Neural cell (in vitro differentiated cells): ENCODE measurements at regions not wholly inside any gene's neighbourhood (a gene's known extent, or its start where the extent isn't known, plus 50 kb on each side); places are given as distances from the start of the nearest gene placed in this dataset.

Experiments used
- H2AFZ ChIP-seq: fragments of 200-600, 300-800 bp; sonication (generic), shearing (Covaris generic); 2 replicates; pipeline ENCODE4 v1.6.0; 2014; ENCODE audit warnings: low read depth, mild to moderate bottlenecking, antibody characterized with exemption, low read length, moderate library complexity
- H3F3A ChIP-seq: fragments of 200-600 bp; shearing (Covaris generic); 2 replicates; pipeline ENCODE4 v1.6.1; 2016; ENCODE audit warnings: mild to moderate bottlenecking, moderate library complexity, mixed read lengths, antibody characterized with exemption, low read length; ENCODE audit not compliant: insufficient read depth, poor library complexity, severe bottlenecking
- H3K27ac ChIP-seq: fragments of 200-600, 300-800 bp; sonication (generic), shearing (Covaris generic); 2 replicates; pipeline ENCODE4 v1.5.1; 2014; ENCODE audit warnings: mild to moderate bottlenecking, low read length, moderate library complexity
- H3K27me3 ChIP-seq: fragments of 300-800, 200-600 bp; sonication (generic), shearing (Covaris generic); 2 replicates; pipeline ENCODE4 v1.6.0; 2014; ENCODE audit warnings: mild to moderate bottlenecking, low read depth, low read length, moderate library complexity; ENCODE audit not compliant: insufficient read depth
- H3K36me3 ChIP-seq: fragments of 300-800, 200-600 bp; sonication (generic), shearing (Covaris generic); 2 replicates; pipeline ENCODE4 v1.5.1; 2014; ENCODE audit warnings: mild to moderate bottlenecking, antibody characterized with exemption, low read length, moderate library complexity; ENCODE audit not compliant: insufficient read depth
- H3K4me2 ChIP-seq: fragments of 300-800, 200-600 bp; sonication (generic), shearing (Covaris generic); 2 replicates; pipeline ENCODE4 v1.6.0; 2014; ENCODE audit warnings: mild to moderate bottlenecking, low read length
- H3K4me3 ChIP-seq: fragments of 300-800, 200-600 bp; sonication (generic), shearing (Covaris generic); 2 replicates; pipeline ENCODE4 v1.5.1; 2014; ENCODE audit warnings: mild to moderate bottlenecking, low read length, moderate library complexity
- H3K79me2 ChIP-seq: fragments of 200-600 bp; shearing (Covaris generic); replicated peaks from 2 replicates; pipeline ENCODE4 v1.6.0; 2014; ENCODE audit warnings: mild to moderate bottlenecking, low read length, moderate library complexity; ENCODE audit not compliant: insufficient read depth
- H3K9ac ChIP-seq: fragments of 300-800, 200-600 bp; sonication (generic), shearing (Covaris generic); 2 replicates; pipeline ENCODE4 v1.6.1; 2016; ENCODE audit warnings: mild to moderate bottlenecking, low read length, mixed read lengths
- H3K9me2 ChIP-seq: fragments of 200-600 bp; shearing (Covaris generic); 2 replicates; pipeline ENCODE4 v1.6.1; 2016; ENCODE audit warnings: mild to moderate bottlenecking, low read length, mixed read lengths; ENCODE audit not compliant: insufficient read depth
- H3K9me3 ChIP-seq: fragments of 200-600, 300-800 bp; sonication (generic), shearing (Covaris generic); 2 replicates; pipeline ENCODE4 v1.6.1; 2016; ENCODE audit warnings: mild to moderate bottlenecking, mixed run types, low read length, moderate library complexity, mixed read lengths
- H4K20me1 ChIP-seq: fragments of 200-600 bp; shearing (Covaris generic); 2 replicates; pipeline ENCODE4 v1.6.1; 2016; ENCODE audit warnings: mild to moderate bottlenecking, mixed run types; ENCODE audit not compliant: insufficient read depth
- CTCF ChIP-seq: fragments of 450-650 bp; IDR thresholded peaks from 2 replicates; pipeline ENCODE4 v1.5.1; 2014; ENCODE audit warnings: antibody characterized with exemption, mild to moderate bottlenecking, moderate library complexity; ENCODE audit not compliant: poor library complexity, severe bottlenecking
- EP300 ChIP-seq: fragments of 450-650 bp; conservative IDR thresholded peaks from 2 replicates; pipeline ENCODE4 v1.6.1; 2014; ENCODE audit warnings: antibody characterized with exemption, mild to moderate bottlenecking, moderate library complexity; ENCODE audit not compliant: poor library complexity, severe bottlenecking
- EZH2 ChIP-seq: fragments of 200-600, 300-800 bp; shearing (Covaris generic), sonication (generic); IDR thresholded peaks from 2 replicates; pipeline ENCODE4 v1.6.1; 2014; ENCODE audit warnings: antibody characterized with exemption, low read length, borderline replicate concordance, mild to moderate bottlenecking; ENCODE audit not compliant: insufficient read depth, poor library complexity, severe bottlenecking
- MXI1 ChIP-seq: fragments of 450-650 bp; conservative IDR thresholded peaks from 2 replicates; pipeline ENCODE4 v1.6.1; 2014; ENCODE audit warnings: antibody characterized with exemption, mild to moderate bottlenecking; ENCODE audit not compliant: poor library complexity, severe bottlenecking
- POLR2AphosphoS5 ChIP-seq: IDR thresholded peaks from 2 replicates; pipeline ENCODE4 v1.6.1; 2012
- RAD21 ChIP-seq: fragments of 450-650 bp; conservative IDR thresholded peaks from 2 replicates; pipeline ENCODE4 v1.6.1; 2014; ENCODE audit warnings: antibody characterized with exemption, mild to moderate bottlenecking, moderate library complexity
- REST ChIP-seq: IDR thresholded peaks from 2 replicates; pipeline ENCODE4 v1.6.1; 2012; ENCODE audit warnings: borderline replicate concordance
- SMC3 ChIP-seq: fragments of 450-650 bp; conservative IDR thresholded peaks from 2 replicates; pipeline ENCODE4 v1.6.1; 2014; ENCODE audit warnings: antibody characterized with exemption, mild to moderate bottlenecking, moderate library complexity; ENCODE audit not compliant: poor library complexity
- TAF1 ChIP-seq: IDR thresholded peaks from 2 replicates; pipeline ENCODE4 v1.6.1; 2012; ENCODE audit warnings: low read depth

- Histone ChIP-seq H3K4me3 (no peak overlapping the region), H3K4me2 (no peak overlapping the region), H3K27me3 (no peaks in the 10 kb centered on the region), H3K9me2 (no peaks in the 10 kb centered on the region), H3K36me3 (no peaks in the 10 kb centered on the region), H3K9me3 (no peaks in the 10 kb centered on the region), H3F3A (no peaks in the 10 kb centered on the region), H2AFZ (no peak overlapping the region), H3K9ac (no peak overlapping the region), H4K20me1 (no peaks in the 10 kb centered on the region), H3K79me2 (no peaks in the 10 kb centered on the region), H3K27ac (no peak overlapping the region)
- TF ChIP-seq MXI1 (no peak), EP300 (no peak), CTCF (no peak), TAF1 (no peak), RAD21 (no peak), POLR2AphosphoS5 (no peak)
These were observed 66.6 kb downstream of the ATXN3L start for GRCh38 chrX:13253223-13253622.

GRCh38 chrX:13252726-13253125 lies 67.1 kb downstream of the ATXN3L start:
- H3K9me3 ChIP-seq = no peaks in the 10 kb centered on the region
- no peaks in the 10 kb centered on the region for H3K27me3 ChIP-seq
- no peaks in the 10 kb centered on the region for H3K36me3 ChIP-seq
- no peaks in the 10 kb centered on the region for H3F3A ChIP-seq
- no peaks in the 10 kb centered on the region for H3K9me2 ChIP-seq
- H3K27ac ChIP-seq = no peak overlapping the region
- no peak overlapping the region for H3K4me2 ChIP-seq
- H3K9ac ChIP-seq = no peak overlapping the region
- no peak overlapping the region for H2AFZ ChIP-seq
- no peak overlapping the region for H3K4me3 ChIP-seq
- no peaks in the 10 kb centered on the region for H4K20me1 ChIP-seq
- no peaks in the 10 kb centered on the region for H3K79me2 ChIP-seq
- TF ChIP-seq RAD21 = no peak
- TF ChIP-seq EP300 = no peak
- no peak for TF ChIP-seq POLR2AphosphoS5
- TF ChIP-seq EZH2 = no peak
- TF ChIP-seq SMC3 = no peak
- TF ChIP-seq CTCF = no peak
- no peak for TF ChIP-seq REST
- TF ChIP-seq TAF1 = no peak
- no peak for TF ChIP-seq MXI1
